Suprapubic skin (tissue), 4 donors: ENCODE measurements at regions not wholly inside any gene's neighbourhood (a gene's known extent, or its start where the extent isn't known, plus 50 kb on each side); places are given as distances from the start of the nearest gene placed in this dataset.

Source experiments
- POLR2A ChIP-seq, 2 donors: fragments of 450-650 bp; IDR thresholded peaks; one replicate each; pipeline ENCODE4 v1.6.1; 2017; ENCODE audit warnings: antibody characterized with exemption in 2 of 2, mild to moderate bottlenecking in 2 of 2, moderate library complexity in 2 of 2
- POLR2AphosphoS5 ChIP-seq, 3 donors: sonication (generic); formaldehyde crosslinking; IDR thresholded peaks; one replicate each; pipeline ENCODE4 v1.6.1; 2017; ENCODE audit warnings: antibody characterized with exemption in 3 of 3
- TF ChIP-seq, protein P1 (sequence below), 2 donors: fragments of 200-600 bp in 1 of 2; fragments of 450-650 bp in 1 of 2; sonication (generic) in 1 of 2; IDR thresholded peaks; one replicate each; pipeline ENCODE4 v1.5.1; 2016 to 2019; ENCODE audit warnings: antibody characterized with exemption in 2 of 2, mild to moderate bottlenecking in 1 of 2, moderate library complexity in 1 of 2

DNA sequence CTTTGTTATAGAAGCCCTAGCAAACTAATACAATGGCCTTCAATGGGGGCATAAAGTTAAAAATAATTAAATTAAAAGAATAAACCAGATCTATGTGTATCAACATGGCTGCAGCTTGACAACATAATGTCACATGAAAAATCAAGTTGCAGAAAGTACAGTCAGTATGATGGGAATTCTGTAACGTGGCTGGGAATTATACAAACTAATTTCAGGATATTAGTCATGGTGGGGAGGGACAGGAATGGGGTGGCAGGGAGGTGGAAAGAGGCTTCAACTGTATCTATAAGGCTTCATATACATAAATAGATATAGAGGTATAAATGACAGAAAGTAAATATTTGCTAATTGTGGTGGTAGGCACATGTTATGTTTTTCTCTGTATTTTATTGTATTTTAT lies 107.1 kb downstream of the UNC5CL start:
- TF ChIP-seq POLR2AphosphoS5 (IDR thresholded peaks at IDR 0.05) (no peak), POLR2A (IDR thresholded peaks at IDR 0.05) (no peak)
- TF ChIP-seq, protein P1, sequence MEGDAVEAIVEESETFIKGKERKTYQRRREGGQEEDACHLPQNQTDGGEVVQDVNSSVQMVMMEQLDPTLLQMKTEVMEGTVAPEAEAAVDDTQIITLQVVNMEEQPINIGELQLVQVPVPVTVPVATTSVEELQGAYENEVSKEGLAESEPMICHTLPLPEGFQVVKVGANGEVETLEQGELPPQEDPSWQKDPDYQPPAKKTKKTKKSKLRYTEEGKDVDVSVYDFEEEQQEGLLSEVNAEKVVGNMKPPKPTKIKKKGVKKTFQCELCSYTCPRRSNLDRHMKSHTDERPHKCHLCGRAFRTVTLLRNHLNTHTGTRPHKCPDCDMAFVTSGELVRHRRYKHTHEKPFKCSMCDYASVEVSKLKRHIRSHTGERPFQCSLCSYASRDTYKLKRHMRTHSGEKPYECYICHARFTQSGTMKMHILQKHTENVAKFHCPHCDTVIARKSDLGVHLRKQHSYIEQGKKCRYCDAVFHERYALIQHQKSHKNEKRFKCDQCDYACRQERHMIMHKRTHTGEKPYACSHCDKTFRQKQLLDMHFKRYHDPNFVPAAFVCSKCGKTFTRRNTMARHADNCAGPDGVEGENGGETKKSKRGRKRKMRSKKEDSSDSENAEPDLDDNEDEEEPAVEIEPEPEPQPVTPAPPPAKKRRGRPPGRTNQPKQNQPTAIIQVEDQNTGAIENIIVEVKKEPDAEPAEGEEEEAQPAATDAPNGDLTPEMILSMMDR (IDR thresholded peaks at IDR 0.05): no peak
